GM12872 (cell line): ENCODE measurements at regions not wholly inside any gene's neighbourhood (a gene's known extent, or its start where the extent isn't known, plus 50 kb on each side); places are given as distances from the start of the nearest gene placed in this dataset.

Experiments used
- TF ChIP-seq, protein P1 (sequence below): IDR thresholded peaks from 3 replicates; pipeline ENCODE4 v1.5.1; 2011; ENCODE audit warnings: low read depth, mild to moderate bottlenecking, low read length, moderate library complexity; ENCODE audit not compliant: insufficient read depth

DNA sequence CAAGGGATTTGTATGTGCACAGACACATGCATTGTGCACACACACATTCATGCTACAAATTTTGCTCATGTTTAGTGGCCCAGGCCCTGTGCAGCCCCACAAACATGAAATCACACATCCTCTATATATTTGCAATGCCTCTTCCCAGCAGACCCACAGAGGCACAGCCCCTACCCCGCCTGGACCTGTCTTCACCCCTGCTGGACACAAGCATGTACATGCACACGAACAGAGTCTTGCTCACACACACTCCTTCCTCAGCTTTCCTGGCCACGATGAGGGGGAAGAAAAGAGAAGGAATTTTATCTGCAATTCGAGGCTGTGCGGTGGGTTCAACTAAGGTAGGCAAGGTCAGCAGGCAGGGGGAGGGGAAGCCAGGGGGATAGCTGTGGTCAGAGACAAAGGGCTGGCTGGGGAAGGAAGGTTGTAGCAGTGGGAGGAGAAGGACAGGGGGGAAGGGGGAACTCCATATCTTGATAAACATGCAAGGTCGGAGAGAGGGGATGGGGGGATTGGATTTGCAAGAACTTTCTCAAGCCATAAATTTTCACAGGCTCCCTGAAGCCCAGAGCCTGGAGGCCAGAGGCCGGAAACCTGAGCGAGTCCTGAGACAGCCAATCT, 156.4 kb downstream of the EFNB1 start:
- TF ChIP-seq, protein P1, sequence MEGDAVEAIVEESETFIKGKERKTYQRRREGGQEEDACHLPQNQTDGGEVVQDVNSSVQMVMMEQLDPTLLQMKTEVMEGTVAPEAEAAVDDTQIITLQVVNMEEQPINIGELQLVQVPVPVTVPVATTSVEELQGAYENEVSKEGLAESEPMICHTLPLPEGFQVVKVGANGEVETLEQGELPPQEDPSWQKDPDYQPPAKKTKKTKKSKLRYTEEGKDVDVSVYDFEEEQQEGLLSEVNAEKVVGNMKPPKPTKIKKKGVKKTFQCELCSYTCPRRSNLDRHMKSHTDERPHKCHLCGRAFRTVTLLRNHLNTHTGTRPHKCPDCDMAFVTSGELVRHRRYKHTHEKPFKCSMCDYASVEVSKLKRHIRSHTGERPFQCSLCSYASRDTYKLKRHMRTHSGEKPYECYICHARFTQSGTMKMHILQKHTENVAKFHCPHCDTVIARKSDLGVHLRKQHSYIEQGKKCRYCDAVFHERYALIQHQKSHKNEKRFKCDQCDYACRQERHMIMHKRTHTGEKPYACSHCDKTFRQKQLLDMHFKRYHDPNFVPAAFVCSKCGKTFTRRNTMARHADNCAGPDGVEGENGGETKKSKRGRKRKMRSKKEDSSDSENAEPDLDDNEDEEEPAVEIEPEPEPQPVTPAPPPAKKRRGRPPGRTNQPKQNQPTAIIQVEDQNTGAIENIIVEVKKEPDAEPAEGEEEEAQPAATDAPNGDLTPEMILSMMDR, result no peak

DNA sequence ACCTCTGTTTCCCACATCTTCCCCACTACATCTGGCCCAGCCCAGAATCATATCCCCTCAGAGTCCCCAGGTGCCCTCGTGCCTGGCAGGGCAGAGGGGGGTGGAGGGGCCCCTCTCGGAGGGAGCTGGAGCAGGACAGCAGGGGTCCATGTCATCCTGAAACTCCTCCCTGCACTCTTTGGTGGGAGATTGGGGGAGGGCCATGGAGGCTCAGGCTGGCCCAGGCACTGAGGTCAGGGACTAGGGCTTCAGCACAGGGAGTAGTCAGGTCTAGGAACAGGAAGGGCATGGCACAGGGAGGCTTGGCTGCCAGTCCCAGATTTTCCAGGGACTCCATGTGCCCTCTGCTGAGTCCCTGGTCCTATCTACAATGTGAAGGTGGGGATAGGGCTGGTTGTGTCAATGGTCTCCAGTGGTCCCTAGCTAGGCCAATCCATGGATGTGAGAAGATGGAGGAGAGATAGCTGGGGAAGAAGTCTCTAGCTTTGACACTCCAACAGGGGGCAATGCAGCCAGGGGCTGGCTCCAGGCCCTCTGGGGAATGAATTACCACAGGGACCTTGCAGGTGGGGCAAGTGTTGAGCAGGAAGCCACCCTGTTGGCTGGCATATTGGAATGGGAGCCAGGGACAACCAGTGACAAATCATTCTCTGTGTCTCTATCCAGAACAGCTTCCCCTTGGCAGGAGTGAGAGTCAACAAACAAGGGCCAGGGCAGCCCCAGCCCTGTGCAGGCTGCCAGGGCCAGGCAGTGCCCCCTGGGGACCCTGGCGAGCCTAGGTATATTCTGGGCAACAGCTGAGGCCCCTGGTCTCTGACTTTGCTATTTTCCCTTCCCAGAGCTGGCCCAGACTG, 154.4 kb downstream of the EFNB1 start:
- TF ChIP-seq, protein P1, result no peak

DNA sequence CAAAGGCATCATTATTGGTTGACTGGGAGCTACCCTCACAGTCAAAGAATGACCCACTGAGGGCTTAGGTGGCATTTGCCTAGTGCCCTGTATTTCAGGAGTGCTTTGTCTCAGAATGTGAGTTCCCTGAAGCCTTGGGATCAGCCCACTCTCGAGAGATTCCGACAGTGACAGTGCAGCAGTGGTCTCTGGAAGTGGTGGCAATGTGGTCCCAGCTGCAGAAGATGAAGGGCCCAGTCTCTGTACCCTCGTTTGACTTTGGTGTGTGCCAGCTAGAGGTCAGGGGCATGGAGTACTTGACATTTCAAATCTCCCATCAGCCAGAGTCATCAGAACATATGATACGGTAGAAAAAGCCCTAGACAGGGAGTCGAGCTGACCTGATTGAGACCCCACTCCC, 153.7 kb downstream of the EFNB1 start:
- TF ChIP-seq, protein P1, result no peak

DNA sequence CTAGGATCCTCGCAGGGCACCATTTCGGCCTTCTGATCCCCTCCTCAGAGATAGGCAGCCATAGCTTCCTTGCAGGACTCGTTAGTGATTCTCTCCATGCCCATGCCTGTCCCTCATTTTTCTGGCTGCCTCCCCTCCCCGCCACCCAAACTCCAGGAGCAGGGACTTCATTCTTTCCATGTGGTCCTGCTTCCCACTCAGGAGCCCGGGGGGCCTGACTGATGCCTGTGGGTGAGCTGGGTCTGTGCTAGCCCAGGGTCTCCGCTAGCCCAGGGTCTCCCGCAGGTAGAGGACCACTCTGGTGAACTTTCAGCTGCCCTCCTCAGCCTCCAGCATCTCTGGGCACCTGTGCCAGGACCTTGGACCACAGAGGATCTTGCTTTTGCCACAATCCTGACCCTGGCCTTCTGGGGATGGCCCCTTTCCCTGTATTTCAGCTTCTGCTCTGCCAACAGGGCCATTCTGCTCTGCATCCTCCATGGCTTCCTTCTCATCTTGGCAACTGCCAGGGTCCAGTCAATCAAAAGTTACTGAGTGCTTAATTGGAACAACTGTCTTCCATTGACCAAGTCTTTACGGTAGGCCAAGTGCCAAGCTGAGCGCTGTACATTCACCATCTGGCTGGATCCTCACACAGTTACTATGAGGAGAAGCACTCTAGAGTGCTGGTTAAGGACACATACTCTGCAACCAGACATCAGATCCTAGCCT, 152.2 kb downstream of the EFNB1 start:
- TF ChIP-seq, protein P1, result no peak

DNA sequence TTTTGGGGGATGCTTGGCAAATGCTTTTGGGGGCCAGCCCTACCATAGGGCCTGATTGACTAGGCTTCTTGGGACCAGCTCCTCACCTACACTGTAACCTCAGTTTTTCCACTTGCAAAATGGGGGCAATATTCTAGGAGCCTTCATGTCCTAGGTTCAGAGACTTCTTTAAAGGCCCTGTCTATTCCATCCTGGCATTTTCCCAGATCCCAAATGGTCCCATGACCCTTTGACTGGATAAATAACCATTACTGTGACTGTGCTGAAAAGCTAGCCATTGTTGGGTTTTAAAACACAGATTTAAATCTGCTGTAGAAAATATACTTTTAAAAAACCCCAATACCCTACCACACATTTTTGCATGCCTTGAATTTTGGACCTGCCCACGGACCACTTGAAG, 149.8 kb downstream of the EFNB1 start:
- TF ChIP-seq, protein P1, result no peak

DNA sequence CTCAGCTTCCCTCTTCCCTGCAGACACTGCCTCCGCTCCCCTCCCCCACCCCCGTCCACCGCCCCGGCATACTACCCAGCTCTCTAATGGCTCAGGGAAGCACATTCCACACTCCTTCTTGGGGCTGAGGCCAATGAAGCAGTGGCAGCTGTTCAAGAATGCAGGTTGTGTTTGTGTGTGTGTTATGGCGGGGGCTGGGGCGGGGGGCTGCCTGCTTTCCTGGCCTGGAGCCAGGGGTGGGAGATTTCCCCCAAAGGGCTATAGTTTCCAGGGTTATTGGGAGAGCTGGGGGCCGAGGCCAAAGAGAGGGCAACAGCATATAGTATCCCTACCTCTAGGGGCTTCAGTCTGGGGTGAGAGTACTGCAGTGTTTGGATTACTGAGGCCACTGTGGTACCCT, 149.4 kb downstream of the EFNB1 start:
- TF ChIP-seq, protein P1, result no peak

DNA sequence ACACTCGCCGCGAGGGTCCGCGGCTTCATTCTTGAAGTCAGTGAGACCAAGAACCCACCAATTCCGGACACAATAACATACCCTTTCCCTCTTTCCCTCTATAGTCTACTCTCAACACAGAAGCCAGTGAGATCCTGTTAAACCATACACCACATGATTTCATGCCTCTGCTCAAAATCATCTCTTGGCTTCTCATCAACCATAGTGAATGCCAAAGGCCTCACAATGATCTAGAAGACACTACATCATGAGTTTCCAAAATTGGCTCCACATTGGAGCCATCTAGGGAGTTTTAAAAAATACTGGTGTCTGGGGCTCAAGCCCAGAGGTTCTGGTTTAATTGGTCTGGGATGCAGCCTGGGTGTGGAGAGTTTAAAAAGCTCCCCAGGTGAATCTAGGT, 124.5 kb downstream of the EFNB1 start:
- TF ChIP-seq, protein P1, result no peak
